ENCODE measurements at regions not wholly inside any gene's neighbourhood (a gene's known extent, or its start where the extent isn't known, plus 50 kb on each side); places are given as distances from the start of the nearest gene placed in this dataset.

DNA sequence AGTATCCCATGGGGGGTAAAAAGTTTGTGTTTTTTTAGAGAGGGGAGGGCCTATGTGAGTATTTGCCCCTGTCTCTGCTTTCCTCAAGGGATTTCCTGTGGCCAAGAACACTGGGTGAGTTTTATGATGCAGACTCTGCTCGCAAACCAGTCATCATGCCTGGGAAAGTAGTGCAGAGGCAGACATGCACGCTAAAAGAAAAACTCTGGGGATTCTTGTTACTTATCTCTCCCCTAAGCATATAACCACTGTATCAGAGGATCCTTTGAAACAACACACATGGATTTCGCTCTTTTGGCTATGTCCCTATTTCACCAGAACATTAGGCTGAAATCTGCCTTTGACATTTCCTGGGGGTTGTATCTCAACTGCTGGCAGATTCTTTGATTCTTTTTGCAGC lies 1845.8 kb upstream of the SEL1L start:
- no peak for DNase-seq

DNA sequence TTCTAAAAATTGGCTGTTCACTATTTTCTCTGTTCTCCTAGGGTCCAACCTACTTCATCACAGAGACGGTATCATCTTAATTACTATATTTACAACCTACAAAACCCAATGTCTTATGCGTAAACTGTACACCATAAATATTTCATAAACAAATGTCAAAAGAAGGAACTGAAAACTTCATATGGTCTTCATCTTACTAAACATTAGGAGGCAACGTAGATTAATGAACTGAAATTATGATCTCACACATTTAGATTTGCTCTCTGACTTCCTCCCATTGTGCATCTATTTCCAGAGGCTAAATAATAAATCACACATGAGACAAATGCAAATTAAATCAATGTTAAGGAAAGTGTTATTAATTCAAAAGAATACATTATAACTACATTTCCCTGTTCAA lies 1850.6 kb upstream of the SEL1L start:
- DNase-seq, result no peak

DNA sequence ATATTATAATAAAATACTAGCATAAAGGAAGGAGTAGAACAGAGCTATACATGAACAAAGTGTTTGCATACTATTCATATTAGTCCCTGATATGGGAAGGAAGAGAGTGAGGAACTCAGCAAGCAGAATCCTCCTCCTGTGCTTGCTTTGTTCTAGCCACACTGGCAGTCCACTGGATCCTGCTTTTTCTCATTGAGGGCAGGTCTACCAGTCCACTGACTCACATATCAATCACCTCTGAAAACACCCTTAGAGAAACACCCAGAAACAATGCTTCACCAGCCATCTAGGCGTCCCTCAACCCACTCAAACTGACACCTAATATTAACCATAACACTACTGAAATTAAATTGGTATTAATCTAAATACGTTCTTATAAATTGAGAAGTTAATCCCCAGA lies 1861.7 kb upstream of the SEL1L start:
- no peak for DNase-seq

DNA sequence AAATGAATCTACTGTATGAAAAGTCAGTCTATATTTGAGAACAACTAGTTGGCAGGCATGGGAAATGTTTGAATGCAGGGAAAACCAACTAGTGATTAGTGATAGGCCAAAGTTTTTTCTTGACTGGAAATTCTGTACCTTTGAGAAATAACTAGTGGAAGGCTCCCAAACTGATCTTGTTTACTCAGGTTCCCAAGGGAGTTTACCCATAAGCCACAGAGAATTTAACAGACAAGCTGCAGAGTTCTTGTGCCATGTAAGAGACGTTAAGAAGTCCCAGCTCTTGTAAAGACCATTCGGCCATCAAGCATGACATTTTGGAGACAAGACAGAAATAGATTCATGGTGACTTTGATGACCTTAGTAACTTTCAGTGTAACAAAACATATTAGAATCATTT lies 1882.8 kb upstream of the SEL1L start:
- no peak for DNase-seq

DNA sequence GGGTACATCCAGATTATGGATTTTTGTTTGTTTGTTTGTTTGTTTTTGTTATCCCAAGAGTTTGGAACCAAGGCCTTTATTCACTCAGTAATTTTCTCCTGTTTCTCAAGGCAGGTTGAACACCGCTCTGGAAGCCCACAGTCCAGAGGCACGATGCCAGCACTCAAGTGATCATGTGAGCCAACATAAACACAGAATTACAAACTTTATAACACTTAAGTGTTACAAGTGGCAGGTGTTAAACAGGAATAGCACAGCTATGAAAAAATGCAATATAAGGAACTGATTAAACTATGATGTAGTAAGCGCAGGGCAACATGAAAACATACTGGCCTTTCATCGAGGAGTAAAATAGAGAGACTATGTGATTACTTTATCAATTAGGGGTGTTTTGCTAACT lies 1885.8 kb upstream of the SEL1L start:
- DNase-seq, result peak; percentile 7

DNA sequence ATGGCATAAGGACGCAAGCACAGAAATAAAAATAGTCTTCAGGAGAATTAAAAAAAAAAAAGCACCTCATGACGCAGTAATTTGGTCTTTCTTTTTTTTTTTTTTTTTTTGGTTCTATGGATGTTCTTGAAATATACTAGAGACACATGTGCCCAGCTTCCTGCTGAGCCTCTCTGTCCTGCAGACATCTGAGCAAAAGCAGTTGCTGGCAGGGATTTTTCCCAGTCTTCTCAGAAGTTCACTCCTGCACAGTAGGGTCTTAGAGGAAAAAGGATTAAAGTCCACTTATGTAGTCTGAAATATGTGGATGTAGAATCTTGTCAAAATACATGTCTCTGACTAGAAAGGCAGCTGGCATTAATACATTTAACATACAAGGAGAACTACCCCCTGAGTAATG lies 1888.1 kb upstream of the SEL1L start:
- DNase-seq, result no peak

DNA sequence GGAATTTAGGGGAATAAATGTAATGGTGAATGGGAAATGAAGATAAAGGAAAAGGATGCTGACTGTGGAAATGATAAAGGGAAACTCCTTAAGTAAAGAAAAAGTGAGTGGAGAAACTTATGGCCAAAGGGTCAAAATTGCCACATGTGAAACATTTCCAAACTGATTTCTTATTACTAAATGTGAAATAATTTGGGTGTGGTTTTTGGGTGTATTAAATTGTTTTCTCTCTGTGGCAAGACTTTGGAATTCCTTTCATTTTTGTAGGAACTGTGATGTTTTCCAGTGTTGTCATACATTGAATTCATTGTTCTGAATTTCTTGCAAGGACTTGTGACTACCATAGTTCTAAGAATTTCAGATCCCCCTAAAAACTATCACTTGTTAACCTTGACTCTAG lies 1891.5 kb upstream of the SEL1L start:
- no peak for DNase-seq

DNA sequence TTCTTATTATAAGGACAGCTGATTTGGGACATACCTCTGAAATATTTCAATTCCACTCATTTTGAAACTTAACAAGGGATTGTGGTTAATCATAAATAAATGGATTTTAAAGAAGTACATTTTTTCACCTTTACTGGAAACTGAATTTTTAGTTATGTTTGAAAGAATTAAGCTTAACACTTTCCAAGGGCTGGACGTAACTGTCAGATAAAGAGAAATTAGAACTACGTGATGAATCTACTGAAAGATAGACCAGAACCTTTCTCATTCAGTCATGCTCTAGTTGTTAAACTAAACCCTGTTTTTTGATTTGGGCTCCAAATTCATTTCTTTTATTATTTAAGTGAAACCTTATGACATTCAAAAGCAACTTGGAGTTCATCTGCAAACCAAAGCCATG lies 1892.1 kb upstream of the SEL1L start:
- no peak for DNase-seq

DNA sequence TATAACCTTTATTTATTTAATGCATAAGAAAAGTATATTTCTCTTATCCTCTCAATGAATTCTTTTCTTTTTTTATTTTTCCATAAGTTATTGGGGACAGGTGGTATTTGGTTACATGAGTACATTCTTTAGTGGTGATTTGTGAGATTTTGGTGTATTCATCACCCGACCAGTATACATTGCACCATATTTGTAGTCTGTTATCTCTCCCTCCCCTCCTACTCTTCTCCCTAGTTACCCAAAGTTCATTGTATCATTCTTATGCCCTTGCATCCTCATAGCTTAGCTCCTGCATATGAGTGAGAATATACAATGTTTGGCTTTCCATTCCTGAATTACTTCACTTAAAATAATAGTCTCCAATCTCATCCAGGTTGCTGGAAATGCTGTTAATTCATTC lies 1900.0 kb upstream of the SEL1L start:
- no peak for DNase-seq

DNA sequence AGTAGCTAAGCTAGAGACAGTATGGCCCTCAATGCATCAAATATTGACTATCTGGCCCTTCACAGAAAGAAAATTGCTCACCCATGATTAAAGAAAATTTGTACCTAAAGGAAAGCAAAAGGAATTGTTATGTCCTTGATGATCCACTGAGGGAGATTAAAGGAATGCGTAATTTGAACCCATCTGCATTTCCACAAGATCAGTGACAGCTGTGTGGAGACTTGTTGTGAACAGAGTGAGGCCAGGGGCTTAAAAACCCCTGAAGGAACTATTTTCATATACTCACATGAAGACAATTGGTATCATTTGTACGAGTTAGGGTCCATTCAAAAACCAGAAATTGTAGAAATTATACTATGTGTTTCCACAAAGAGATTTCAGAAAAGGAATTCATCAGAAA lies 1908.1 kb upstream of the SEL1L start:
- no peak for DNase-seq

DNA sequence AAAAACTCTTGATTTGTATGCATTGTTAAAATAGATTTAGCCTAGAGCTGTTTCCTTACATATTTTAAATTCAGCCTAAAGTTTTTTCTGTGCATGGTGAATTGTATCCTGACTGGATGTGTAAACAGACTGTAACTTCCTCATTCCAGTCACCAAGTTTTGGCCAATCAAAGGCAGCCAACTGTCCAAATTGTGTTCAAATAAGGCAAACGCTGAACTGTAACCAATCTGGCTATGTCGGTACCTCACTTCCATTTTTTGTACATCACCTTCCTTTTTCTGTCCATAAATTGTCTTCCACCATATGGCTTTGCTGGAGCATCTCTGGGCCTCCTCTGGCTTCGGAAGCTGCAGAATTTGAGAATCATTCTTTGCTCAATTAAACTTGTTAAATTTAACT lies 1921.9 kb upstream of the SEL1L start:
- no peak for DNase-seq

DNA sequence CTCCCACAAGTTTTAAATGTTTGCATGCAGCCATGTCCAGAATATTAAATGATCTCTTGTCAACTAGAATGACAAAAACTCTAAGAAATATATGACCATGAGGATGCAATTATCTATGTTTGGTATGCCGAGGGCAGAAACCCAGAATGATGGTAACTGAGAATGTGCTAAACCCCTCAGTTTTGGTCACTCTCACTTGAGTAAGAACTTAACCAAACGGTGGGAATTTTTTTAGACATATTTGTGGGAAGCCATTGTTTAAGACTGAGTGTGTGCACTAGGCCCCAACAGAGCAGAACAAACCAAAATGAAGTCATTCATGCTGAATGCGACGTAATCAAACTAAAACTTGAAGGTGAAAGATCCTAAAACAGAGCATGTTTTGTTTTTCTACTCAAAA lies 1927.9 kb upstream of the SEL1L start:
- DNase-seq, result no peak

DNA sequence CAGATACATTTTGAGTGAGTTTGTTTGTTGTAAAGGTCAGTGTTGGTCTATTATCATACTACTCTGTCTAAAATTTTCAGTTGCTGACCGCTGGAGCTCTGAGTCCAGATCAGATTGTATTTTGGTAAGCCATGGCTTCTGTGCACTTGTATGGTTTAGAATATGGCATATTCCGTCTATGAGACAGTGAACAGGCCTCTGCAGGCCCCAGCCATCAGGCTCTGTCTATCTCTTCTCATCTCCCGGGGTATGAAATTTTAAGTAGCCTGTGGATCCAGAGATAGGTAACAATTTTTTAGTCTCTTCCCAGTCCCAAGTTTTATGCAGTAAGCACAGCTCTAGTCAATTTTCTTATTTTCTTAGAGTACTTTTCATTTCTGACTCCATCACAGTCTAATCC lies 1929.1 kb upstream of the SEL1L start:
- DNase-seq, result no peak

DNA sequence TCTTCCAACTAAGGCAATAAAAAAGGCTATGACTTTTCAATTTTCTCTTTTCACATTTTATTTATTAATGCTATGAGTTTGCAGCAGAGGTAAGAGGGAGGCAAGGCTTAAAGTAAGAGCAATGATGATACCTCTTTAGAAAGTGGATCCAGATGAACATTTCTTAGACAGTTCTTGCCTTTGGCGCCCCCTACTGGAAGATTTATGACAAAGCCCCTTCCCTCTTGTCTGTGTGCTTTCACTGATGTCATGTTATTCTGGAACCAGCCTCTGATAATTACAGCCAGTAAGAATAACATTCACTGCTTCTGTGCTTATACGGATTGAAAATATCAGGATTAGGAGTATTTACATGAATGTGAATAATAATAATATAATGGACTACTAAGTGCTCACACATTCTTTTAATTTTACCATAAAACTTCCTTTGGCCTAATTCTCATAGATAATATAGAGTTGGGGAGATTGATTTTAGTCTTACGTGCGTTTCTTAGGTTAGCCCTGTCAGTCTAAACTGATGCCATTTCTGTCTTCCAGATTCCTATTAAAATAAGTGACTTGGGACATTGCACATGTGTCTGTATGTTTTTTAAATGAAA lies 1929.9 kb upstream of the SEL1L start:
- DNase-seq, result peak; percentile 2

DNA sequence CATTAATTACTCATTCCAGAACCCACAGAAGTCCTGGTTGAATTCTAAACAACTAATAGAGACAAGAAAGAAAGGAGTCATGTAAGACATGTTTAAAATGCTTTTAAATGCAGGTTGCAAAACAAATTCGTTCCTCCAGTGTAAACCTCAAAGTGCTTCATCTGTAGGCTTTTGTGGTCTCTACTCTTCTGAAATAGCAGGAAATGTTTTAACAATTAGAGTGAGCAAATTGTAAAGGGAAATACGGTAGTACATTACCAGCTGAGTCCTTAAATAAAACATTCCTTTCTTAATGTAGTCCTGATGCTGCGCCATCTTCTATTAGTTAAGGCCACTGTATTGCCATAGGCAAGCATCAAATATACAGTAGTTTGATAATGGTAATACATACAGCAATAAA lies 1934.2 kb upstream of the SEL1L start:
- DNase-seq, result no peak

DNA sequence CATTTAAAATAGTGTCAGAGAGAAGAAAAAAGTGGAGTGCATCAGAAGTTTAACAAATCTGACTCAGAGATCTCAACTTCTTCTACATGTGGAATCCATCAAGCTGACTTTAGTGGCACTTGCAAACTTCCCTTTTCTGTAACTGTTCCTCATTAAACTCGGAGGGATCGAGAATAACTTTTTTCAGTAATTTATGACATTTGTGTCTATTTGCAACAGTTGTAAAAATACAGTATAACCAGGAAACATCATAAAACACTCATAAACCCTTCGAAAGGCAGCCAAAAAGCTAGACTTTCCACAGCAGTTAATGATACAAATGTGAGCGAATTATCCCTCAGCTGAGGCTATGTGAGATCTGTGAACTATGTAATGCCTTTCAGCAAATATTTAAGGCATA lies 1936.8 kb upstream of the SEL1L start:
- no peak for DNase-seq

DNA sequence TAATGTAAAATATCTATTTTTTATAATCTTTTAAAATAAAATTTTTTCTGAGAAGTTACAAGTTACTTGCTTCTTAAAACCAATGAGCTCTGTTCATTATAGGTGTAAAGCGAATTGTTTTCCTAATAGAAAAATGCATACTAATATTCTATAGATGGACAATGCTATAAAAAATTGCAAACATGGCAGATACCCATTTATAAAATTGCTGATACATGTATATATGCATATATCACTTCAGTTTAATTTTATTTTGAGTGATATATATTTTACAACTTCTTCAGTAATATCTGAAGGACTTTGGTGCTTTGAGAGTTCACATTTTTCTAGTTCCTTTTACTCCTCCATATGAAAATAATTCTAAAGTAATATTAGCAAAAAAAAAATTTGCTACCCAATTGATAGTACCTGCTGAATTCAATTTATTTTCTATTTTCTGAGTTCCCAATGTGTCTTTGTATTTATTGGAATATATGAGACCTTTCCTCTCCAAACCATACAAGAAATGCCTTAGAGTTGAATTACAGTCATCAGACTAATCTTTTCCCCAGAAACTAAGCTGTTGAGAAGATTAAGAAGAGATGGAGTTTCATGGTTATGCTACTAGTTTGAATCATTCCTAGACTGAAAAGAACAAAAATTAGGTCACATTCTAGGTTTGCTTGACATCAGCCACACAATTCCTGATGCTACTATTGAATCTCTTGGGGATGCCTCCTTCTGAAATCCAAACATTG lies 1937.5 kb upstream of the SEL1L start:
- DNase-seq, result no peak

DNA sequence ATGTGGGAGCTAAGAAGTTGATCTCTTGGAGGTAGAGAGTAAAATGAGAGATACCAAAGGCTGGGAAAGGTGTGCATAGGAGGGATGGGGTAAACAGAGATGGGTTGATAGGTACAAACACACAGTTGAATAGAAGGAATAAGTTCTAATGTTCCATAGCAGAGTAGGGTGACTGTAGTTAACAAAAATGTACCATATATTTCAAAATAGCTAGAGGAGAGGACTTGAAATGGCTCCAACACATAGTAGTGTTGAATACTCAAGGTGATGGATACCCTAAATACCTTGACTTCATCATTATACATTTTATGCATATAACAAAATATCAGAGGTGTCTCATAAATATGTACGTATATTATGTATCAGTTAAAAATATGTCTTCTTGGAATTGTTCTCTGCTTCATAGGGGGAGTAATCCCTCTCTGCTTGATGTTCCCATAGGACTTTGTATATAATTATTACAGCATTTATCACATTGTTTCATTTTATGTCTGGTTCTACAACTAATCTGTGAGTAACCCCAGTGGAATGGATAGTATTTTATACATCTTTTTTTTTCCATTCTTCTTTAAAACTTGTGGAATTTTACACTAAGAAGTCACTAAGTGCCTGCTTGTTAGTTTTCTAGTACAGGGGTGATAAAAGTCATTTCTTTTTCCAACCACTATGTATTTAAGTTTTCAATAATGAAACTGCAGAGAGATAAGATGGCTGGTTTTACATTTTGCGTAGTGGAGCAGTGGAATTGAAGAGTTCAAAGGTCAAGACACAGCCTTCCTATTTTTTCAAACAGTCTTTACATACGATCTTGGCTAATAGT lies 1940.0 kb upstream of the SEL1L start:
- no peak for DNase-seq

DNA sequence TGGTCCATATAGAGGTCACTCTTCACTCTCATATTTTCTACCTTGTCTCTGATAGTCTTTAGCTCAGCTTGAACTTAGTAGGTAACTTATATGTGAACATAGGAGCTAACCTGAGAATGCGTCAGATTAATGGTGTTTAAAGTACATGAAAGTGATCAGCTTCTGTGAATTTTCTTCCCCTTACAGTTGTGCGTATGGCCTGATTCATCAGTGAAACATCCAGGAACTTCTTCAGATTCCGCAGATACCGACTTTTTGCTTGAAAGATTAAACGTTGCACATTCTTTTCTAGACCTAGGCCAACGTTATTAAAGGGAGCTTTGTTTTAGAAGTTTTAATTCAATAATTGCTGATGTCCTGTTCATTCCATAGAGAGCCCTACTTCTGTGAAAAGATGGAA lies 1945.1 kb upstream of the SEL1L start:
- no peak for DNase-seq

DNA sequence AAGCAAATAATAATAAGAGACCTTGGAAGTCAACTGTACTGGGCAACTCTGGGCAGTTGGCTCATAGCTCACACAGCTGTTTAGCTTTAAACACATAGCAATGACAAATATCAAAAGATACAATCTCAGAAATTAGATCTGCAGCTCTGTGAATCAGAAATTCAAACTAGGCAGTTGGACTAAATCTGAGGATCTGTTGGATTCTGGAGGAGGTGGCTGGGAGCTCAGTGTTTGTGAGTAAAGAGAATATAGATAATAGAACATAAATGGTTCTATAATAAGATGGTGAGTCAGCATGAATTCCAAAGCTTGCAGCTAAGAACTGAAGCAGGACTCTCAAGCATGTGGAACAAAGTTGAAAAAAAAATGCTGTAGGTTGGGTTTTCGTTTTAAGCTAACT lies 1949.4 kb upstream of the SEL1L start:
- DNase-seq, result no peak

DNA sequence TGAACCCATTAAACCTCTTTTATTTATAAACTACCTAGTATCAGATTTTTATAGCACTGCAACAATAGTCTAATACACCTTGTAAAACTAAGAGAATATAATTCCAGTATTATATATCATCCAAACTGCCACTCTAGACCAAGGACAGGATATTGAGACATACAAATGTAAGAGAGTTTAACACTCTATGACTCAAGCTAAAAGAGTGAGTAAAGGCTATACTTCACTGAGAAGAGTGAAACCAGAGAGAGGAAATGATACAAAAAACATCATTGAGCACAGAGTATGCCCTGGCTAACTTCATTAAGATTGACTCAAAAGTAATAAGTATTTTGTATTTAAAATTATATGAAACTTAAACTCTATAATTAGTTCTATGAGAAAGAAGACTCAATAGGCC lies 1951.9 kb upstream of the SEL1L start:
- DNase-seq, result no peak

DNA sequence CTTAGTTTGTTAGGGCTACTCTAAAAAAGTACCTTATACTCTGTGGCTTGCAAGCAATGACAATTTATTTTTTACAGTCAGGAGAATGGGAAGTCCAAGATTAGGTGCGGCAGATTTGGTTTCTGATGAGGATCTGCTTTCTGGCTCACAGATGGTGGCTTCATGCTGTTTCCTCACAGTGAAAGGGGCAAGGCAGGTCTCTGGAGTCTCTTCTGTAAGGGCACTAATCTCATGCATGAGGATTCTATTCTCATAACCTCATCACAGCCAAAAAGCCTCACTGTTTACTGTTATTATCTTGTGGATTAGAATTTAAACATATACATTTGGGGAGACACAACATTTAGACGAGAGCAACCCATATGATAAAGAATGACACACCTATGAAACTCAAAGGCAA lies 1957.4 kb upstream of the SEL1L start:
- no peak for DNase-seq

DNA sequence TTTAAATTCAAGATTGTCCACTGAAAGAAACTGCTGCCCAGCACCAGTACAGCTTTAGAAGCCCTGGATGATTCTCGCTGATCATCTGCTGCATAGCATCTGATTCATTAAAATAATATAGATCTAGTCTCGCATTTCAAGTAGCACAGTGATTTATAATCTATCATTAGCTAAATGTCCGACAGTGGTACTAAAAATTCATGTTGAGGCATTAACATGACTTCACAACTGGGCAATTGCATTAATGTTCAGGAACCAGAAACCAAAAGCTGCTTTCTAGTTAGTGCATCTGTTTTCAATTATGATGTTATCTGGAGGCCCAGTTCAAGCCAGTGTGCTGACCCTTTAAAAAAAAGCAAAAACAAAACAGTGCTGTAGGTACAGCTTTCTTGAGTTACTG lies 1987.2 kb upstream of the SEL1L start:
- no peak for DNase-seq

DNA sequence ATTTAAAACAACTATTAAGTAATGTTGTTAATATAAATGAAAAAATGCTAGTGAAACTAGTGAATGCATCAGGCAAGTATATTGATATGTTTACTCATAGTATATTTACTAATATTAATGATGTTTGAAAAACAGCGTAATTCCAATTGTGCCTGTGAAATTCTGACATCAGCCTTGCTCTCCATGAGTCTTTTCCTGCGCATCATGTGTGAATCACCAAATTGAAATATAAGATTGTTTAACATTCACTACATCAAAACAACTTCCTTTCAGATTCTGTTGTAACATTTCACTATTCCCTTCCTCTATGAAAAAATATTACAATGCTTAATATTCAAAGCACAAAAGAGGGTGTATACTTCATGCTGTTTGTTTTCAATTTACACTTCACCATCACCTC lies 1995.9 kb upstream of the SEL1L start:
- no peak for DNase-seq
